Forelimb muscle (tissue), 1 donor: ENCODE measurements at regions not wholly inside any gene's neighbourhood (a gene's known extent, or its start where the extent isn't known, plus 50 kb on each side); places are given as distances from the start of the nearest gene placed in this dataset.

Experiments
- DNase-seq: peaks from one replicate; pipeline ENCODE4 v3.0.0-alpha.2; 2013; ENCODE audit warnings: low read depth

GRCh38 chr4:180456928-180457327, 1786.3 kb upstream of the TENM3 start:
- no peak for DNase-seq

GRCh38 chr4:180462116-180462515, 1781.1 kb upstream of the TENM3 start:
- DNase-seq: no peak

GRCh38 chr4:180465364-180465763, 1777.8 kb upstream of the TENM3 start:
- no peak for DNase-seq

GRCh38 chr4:180483036-180483435, 1760.2 kb upstream of the TENM3 start:
- no peak for DNase-seq

- no peak for DNase-seq
Measured at GRCh38 chr4:180485407-180485806, 1757.8 kb upstream of the TENM3 start.

- DNase-seq: no peak
Measured at GRCh38 chr4:180486342-180486741, 1756.9 kb upstream of the TENM3 start.

GRCh38 chr4:180489787-180490186, 1753.4 kb upstream of the TENM3 start:
- DNase-seq: no peak

GRCh38 chr4:180491210-180491609, 1752.0 kb upstream of the TENM3 start:
- no peak for DNase-seq

GRCh38 chr4:180493299-180493698, 1749.9 kb upstream of the TENM3 start:
- no peak for DNase-seq

GRCh38 chr4:180500154-180500553, 1743.0 kb upstream of the TENM3 start:
- no peak for DNase-seq

GRCh38 chr4:180512801-180513475, 1730.3 kb upstream of the TENM3 start:
- no peak for DNase-seq

GRCh38 chr4:180518906-180519305, 1724.3 kb upstream of the TENM3 start:
- DNase-seq: no peak

- DNase-seq: no peak
Measured at GRCh38 chr4:180521181-180521580, 1722.0 kb upstream of the TENM3 start.

GRCh38 chr4:180525523-180526077, 1717.6 kb upstream of the TENM3 start:
- DNase-seq: no peak

- no peak for DNase-seq
Measured at GRCh38 chr4:180528003-180528402, 1715.2 kb upstream of the TENM3 start.

GRCh38 chr4:180530787-180531186, 1712.4 kb upstream of the TENM3 start:
- DNase-seq: no peak

- no peak for DNase-seq
Measured at GRCh38 chr4:180532691-180533090, 1710.5 kb upstream of the TENM3 start.

- DNase-seq: no peak
Measured at GRCh38 chr4:180538384-180539057, 1704.7 kb upstream of the TENM3 start.

- DNase-seq: no peak
Measured at GRCh38 chr4:180539284-180539683, 1703.9 kb upstream of the TENM3 start.

- DNase-seq: no peak
Measured at GRCh38 chr4:180541678-180542077, 1701.5 kb upstream of the TENM3 start.

GRCh38 chr4:180542445-180543100, 1700.6 kb upstream of the TENM3 start:
- DNase-seq: no peak

GRCh38 chr4:180550106-180550505, 1693.1 kb upstream of the TENM3 start:
- DNase-seq: no peak

GRCh38 chr4:180557348-180557747, 1685.9 kb upstream of the TENM3 start:
- no peak for DNase-seq
